Left lung (tissue), 4 donors: ENCODE measurements at regions not wholly inside any gene's neighbourhood (a gene's known extent, or its start where the extent isn't known, plus 50 kb on each side); places are given as distances from the start of the nearest gene placed in this dataset.

Source experiments
- ATAC-seq: fragments of 200-7000 bp; cut with Tn5 transposase; one replicate; pipeline ENCODE4 v1.9.1; 2020; ENCODE audit warnings: moderate library complexity
- DNase-seq, 4 donors: peaks; one replicate each; pipeline ENCODE4 v3.0.0-alpha.2; 2013 to 2020
- H3K27ac ChIP-seq, 2 donors: fragments of 200-600 bp; sonication (generic) in 1 of 2; one replicate each; pipeline versions ENCODE4 v1.5.0 to v1.8.0; 2020 to 2021
- H3K27me3 ChIP-seq, 2 donors: fragments of 200-600 bp; sonication (generic) in 1 of 2; one replicate each; pipeline versions ENCODE4 v1.5.0 to v1.8.0; 2020 to 2021
- H3K36me3 ChIP-seq, 2 donors: fragments of 200-600 bp; sonication (generic) in 1 of 2; one replicate each; pipeline versions ENCODE4 v1.5.0 to v1.8.0; 2020 to 2021
- H3K4me1 ChIP-seq, 2 donors: fragments of 200-600 bp; one replicate each; pipeline ENCODE4 v1.8.0; 2021
- H3K4me3 ChIP-seq, 2 donors: fragments of 200-600 bp; sonication (generic) in 1 of 2; one replicate each; pipeline versions ENCODE4 v1.5.0 to v1.8.0; 2020 to 2021; ENCODE audit warnings: mild to moderate bottlenecking in 1 of 2
- H3K9me3 ChIP-seq, 2 donors: fragments of 200-600 bp; sonication (generic) in 1 of 2; one replicate each; pipeline versions ENCODE4 v1.5.0 to v1.8.0; 2020 to 2021
- CTCF ChIP-seq, 2 donors: fragments of 200-600 bp; sonication (generic) in 1 of 2; IDR thresholded peaks; one replicate each; pipeline versions ENCODE4 v1.5.0 to v1.8.0; 2021; ENCODE audit warnings: antibody characterized with exemption in 2 of 2
- intact Hi-C, 2 donors: fragments of 100-400 bp; cut with DNase I; formaldehyde crosslinking; loops; one replicate each; pipeline versions ENCODE4 v1.11.2 to v1.14.2; 2022
- donor health status: DM: no; HTN: yes; CAD: no.
- donor health status: DM: no; HTN: no; CAD: no.

GRCh38 chr15:87219650-87220615, 1036.6 kb downstream of the NTRK3 start:
- ATAC-seq: no peak
- intact Hi-C loops: no loop called here

GRCh38 chr15:87215100-87215499, 1041.4 kb downstream of the NTRK3 start:
- Histone ChIP-seq H3K9me3 (no peaks in the 10 kb centered on the region), H3K4me3 (no peak overlapping the region), H3K4me1 (no peaks in the 10 kb centered on the region), H3K27me3 (no peaks in the 10 kb centered on the region), H3K27ac (no peak overlapping the region), H3K36me3 (no peaks in the 10 kb centered on the region)
- no peak for TF ChIP-seq CTCF (IDR thresholded peaks at IDR 0.05)
- DNase-seq: no peak
- no peak for ATAC-seq
- intact Hi-C loops: no loop called here

More at GRCh38 chr15:87219650-87220615, 1036.6 kb downstream of the NTRK3 start:
- TF ChIP-seq CTCF (IDR thresholded peaks at IDR 0.05): no peak
- H3K36me3 ChIP-seq: no peaks in the 10 kb centered on the region
- H3K4me3 ChIP-seq: no peak overlapping the region
- H3K27me3 ChIP-seq: no peaks in the 10 kb centered on the region
- no peak for DNase-seq
- no peaks in the 10 kb centered on the region for H3K9me3 ChIP-seq
- H3K27ac ChIP-seq: no peak overlapping the region
- H3K4me1 ChIP-seq: no peaks in the 10 kb centered on the region

GRCh38 chr15:87213626-87214025, 1042.9 kb downstream of the NTRK3 start:
- no peaks in the 10 kb centered on the region for H3K9me3 ChIP-seq
- TF ChIP-seq CTCF (IDR thresholded peaks at IDR 0.05): no peak
- no peak for ATAC-seq
- H3K27me3 ChIP-seq: no peaks in the 10 kb centered on the region
- intact Hi-C loops: no loop called here
- no peaks in the 10 kb centered on the region for H3K36me3 ChIP-seq
- H3K4me3 ChIP-seq: no peak overlapping the region
- no peaks in the 10 kb centered on the region for H3K4me1 ChIP-seq
- peak in 2 of 4 donors; percentile 22 to 41 for DNase-seq
- no peak overlapping the region for H3K27ac ChIP-seq

GRCh38 chr15:87212041-87212440, 1044.5 kb downstream of the NTRK3 start:
- Histone ChIP-seq H3K4me3 (no peak overlapping the region), H3K36me3 (no peaks in the 10 kb centered on the region), H3K27me3 (no peaks in the 10 kb centered on the region), H3K4me1 (no peaks in the 10 kb centered on the region), H3K9me3 (no peaks in the 10 kb centered on the region), H3K27ac (no peak overlapping the region)
- no peak for DNase-seq
- ATAC-seq: no peak
- TF ChIP-seq CTCF (IDR thresholded peaks at IDR 0.05): no peak
- intact Hi-C loops: no loop called here

- Histone ChIP-seq H3K27me3 (no peaks in the 10 kb centered on the region), H3K9me3 (no peaks in the 10 kb centered on the region), H3K27ac (no peak overlapping the region), H3K4me3 (no peak overlapping the region), H3K36me3 (no peaks in the 10 kb centered on the region), H3K4me1 (no peaks in the 10 kb centered on the region)
- DNase-seq (no peak), ATAC-seq (no peak)
- TF ChIP-seq CTCF (IDR thresholded peaks at IDR 0.05): no peak
- intact Hi-C loops: no loop called here
Observed at GRCh38 chr15:87211547-87211946, 1045.0 kb downstream of the NTRK3 start.
